Stimulated activated CD4-positive, alpha-beta T cell treated with anti-CD3 and anti-CD28 coated beads, Interleukin-15, amount 100 ng/mL, for 1 hour (primary cell): ENCODE measurements at regions not wholly inside any gene's neighbourhood (a gene's known extent, or its start where the extent isn't known, plus 50 kb on each side); places are given as distances from the start of the nearest gene placed in this dataset.
"Not testable (repeated sequence)": the region's sequence is repeated elsewhere in the genome, so short reads cannot be mapped to it uniquely, and the experiment has no call there.

Experiments used
- DNase-seq, 2 donors: peaks; one replicate each; pipeline ENCODE4 v3.0.0-alpha.2; 2020; ENCODE audit warnings: low read depth in 1 of 2, low spot score in 1 of 2

DNA sequence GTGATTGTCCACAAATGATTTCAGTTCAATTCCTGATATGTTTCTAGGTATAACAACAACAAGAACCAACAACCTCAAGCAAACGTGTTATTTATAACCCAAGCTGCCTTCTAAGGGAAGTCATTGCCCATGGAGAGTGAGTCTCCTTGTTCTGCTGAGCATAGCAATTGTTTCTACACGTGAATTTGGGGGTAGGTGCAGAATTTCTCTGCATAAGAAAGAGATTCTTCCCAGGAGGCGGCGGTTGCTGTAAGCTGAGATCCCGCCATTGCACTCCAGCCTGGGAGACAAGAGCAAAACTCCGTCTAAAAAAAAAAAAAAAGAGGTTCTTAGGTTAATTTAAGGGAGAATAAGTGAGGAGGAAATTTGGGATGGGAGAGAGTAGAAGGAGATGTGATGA is 226.5 kb upstream of the PELI2 start:
- no peak for DNase-seq

DNA sequence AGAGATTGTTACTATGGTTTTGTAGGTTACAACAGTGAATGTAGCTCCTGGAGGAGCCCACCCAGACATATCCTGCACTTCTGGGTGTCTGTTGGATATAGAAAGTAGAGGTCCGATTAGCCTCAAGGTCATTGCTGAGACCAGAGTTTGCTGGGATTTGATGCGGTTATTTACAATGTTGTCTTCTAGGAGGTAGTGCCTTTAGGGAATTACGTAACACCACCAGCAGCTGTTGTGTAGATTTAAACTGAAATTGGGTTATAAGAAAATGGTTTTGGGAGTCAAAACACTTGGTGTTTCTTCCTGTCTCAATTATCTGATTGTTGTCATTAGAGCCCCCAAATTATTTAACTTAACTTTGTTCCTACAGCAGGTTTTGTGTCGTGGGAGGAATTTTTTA is 225.3 kb upstream of the PELI2 start:
- DNase-seq, result no peak

DNA sequence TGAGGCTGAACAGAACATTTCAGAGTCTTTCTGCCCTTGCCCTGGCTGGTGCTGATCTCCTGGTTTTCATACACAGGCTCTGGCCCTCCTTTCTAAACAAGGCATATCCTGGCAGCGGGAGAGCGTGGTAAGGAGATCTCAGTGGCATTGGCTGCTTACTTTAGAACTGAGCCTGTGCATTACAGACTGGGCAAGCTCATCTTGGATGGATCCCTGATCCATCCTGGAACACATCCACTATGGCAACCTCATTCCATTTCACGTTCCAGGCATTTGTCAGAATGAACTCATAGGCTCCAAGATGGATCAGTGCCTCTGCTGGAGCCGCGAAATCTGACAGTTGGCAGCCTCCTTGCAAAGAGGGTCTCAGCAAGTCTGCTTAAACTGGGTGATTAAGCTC is 224.5 kb upstream of the PELI2 start:
- no peak for DNase-seq

- no peak for DNase-seq
These were observed 221.2 kb upstream of the PELI2 start for GRCh38 chr14:55897031-55897430.

- no peak for DNase-seq
These were observed 219.3 kb upstream of the PELI2 start for GRCh38 chr14:55898938-55899337.

GRCh38 chr14:55899531-55899930 is 218.7 kb upstream of the PELI2 start:
- DNase-seq, result no peak

DNA sequence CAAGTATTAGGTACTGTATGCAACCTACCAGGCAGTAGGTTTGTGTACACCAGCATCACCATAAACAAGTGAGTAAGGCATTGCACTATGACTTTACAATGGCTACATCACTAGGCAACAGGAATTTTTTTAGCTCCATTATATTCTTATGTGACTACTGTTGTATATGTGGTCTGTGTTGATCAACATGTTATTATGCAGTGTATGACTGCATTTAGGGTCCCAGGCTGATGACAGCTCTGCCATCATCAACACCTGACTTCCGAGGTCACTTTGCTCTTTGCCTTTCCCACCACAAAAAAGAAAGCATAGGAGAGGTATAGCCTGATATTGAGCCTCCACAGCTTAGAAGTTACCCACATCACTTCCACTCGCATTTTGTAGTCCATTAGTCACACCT is 217.5 kb upstream of the PELI2 start:
- no peak for DNase-seq

DNA sequence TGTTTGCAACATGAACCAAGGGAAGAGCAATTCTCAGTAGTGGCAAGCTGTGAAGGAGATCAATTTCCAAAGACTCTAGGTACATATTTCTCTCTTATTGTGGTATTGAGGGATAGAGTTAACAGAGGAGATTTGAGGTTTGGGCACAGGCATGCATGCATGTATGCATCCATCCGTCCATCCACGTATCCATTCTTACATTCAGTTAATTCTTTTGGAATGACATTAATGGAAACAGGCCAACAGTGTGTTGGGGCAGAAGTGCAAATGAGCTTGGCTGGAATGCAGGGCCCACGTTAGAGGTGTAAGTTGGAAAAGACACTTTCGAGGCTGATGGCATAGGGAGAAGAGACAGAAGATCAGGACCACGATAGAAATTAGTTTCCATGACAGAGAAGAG is 216.9 kb upstream of the PELI2 start:
- no peak for DNase-seq

- DNase-seq, result no peak
These were observed 216.0 kb upstream of the PELI2 start for GRCh38 chr14:55902241-55902640.

- DNase-seq, result no peak
These were observed 214.1 kb upstream of the PELI2 start for GRCh38 chr14:55904086-55904485.

DNA sequence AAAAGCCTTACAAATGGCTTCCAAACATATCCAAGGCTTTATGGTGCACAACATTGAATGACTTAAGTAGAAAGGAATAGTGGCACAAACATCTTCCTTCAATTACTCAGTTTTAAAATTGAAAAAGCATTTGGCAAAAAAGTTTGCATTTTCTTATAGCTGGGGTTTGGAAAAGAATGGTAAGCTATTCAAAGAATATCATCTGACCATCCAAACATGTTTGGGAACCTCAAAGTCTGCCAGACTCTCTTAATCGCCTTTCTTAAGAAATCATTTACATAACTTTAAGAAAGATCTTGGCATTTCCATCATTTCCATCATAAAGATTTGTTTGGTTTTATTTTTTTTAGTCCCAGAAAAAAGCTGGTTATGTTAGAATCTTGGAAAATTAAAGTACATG is 210.1 kb upstream of the PELI2 start:
- no peak for DNase-seq

DNA sequence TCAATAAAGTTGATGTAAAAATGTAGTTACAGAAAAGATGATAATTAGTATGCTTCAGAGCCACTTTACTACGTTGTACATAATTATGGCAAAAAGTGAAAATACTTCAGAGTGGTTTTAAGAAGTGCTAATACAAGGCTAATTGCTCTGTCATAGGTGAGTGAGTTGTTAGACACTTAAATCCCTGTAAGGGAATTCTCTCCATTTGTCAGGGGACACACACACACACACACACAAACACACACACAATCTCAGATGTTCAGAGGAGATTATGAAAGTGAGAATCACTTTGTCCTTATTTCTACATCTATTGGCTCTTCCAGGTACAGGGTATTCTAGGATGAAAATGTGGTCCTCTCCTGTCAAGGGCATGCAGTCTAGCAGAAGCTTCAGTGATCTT is 208.3 kb upstream of the PELI2 start:
- no peak for DNase-seq

GRCh38 chr14:55910601-55911243 is 207.5 kb upstream of the PELI2 start:
- DNase-seq, result no peak

- DNase-seq, result no peak
These were observed 206.4 kb upstream of the PELI2 start for GRCh38 chr14:55911776-55912175.

GRCh38 chr14:55912344-55912743 is 205.9 kb upstream of the PELI2 start:
- no peak for DNase-seq

GRCh38 chr14:55913324-55914025 is 204.7 kb upstream of the PELI2 start:
- DNase-seq, result no peak

DNA sequence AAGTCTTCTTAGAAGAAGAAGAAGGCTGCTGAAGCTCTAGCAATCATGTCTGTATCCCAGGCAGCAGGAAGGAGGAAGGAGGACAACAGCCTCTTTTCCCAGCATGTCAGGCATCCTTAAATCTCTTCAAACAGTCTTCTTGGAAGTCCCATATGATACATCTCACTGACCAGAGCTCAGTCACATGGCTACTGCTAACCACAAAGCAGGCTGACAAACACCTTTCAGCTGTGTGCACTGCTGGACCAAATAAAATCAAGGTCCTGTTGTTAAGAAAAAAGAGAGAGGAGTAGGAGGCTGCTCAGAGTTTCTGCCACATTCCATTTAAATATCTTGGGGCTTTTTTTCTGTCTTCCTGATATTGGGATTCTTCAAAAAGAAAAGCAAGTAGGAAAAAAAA is 203.4 kb upstream of the PELI2 start:
- no peak for DNase-seq

DNA sequence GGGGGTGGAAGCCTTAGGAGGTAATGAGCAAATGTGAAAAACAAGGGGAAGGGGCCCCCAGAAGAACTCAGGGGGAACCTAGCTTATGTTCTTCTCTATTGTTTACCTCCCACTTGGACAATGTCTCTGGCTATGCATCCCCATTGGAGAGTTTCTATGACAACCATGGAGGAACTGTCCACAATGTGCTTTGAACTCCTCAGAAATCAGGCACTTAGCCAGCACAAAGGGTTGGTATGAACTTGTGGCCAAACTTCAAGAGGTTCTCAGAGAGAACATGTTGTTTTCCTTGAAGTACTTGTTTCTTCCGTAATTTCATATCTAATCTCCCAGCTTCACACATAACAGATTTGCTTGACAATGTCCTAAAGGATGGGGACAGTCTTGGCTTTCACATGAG is 202.8 kb upstream of the PELI2 start:
- DNase-seq, result no peak

DNA sequence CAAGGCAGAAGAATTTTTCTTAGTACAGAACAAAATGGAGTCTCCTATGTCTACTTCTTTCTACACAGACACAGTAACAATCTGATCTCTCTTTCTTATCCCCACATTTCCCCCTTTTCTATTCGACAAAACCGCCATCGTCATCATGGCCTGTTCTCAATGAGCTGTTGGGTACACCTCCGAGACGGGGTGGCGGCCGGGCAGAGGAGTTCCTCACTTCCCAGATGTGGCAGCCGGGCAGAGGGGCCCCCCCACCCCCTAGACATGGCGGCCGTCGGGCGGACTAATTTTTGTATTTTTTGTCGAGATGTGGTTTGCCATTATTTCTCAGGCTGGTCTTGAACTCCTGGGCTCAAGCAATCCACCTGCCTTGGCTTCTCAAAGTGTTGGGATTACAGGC is 198.4 kb upstream of the PELI2 start:
- not testable (repeated sequence) for DNase-seq

DNA sequence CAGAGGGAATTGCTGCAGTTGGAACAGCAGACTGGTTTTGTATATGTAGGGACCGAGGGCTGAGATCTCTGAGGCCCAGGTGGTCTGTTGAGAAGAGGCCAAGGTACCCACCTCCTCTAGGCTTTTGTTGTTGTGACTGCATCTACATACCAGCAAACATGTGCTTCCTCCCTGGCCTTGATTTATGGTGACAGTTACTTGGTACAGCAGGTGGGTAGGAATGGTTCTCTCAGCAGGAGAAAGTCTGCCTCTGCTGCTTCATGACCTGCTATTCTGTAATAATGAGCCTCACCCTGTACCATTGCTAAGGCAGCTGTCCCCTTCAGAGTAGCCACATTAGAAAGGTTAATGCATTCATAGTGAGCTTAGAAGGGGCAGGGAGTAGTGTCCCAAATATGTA is 196.7 kb upstream of the PELI2 start:
- DNase-seq, result no peak

DNA sequence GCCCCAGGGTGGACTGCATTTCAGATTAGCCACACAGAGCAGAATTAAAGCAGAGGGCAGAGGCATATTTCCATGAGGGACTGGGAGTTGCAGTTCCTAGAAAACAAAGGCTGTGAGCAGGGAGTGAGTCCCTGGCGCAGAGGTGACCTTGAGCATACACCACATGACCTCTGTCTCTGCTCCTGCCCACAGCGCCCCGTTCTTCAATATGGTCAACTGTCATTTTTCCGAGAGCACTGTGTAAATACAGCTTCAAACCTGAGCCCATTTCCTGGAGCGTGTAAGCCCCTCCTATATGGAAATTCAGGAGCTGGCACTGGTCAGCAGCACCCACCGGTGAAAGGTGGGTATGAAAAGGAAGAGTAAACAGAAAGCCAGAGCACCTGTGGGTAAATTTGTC is 192.2 kb upstream of the PELI2 start:
- DNase-seq, result no peak

DNA sequence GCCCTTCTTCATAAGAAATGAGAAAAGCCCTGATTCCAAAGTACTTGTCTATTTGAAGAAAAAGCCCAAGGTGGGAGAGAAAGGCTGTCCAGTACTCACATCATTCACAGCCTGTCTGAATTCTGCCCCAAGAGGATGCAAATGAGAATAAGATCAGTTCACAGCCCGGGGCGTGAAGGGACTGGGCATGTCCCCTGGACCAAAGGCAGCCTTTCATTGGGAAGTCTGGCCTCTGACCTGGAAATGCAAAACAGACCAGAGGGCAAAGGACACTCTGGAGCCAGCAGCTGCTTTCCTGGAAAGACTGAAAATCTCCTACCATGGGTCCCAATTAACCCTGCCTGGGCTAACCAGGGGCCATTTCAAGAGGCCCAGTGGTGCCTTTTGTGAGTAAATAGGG is 191.2 kb upstream of the PELI2 start:
- no peak for DNase-seq

GRCh38 chr14:55928276-55928675 is 189.9 kb upstream of the PELI2 start:
- DNase-seq, result no peak
